Endothelial cell (in vitro differentiated cells): ENCODE measurements at regions not wholly inside any gene's neighbourhood (a gene's known extent, or its start where the extent isn't known, plus 50 kb on each side); places are given as distances from the start of the nearest gene placed in this dataset.

Experiments
- DNase-seq: peaks from one replicate; pipeline ENCODE4 v3.0.0; 2021; ENCODE audit warnings: low spot score
- H3K27ac Mint-ChIP-seq: one replicate; pipeline ENCODE4 v1.8.0; 2021; ENCODE audit warnings: mixed read lengths, inconsistent platforms; ENCODE audit not compliant: unreplicated experiment
- H3K27me3 Mint-ChIP-seq: one replicate; pipeline ENCODE4 v1.8.0; 2021; ENCODE audit warnings: mild to moderate bottlenecking, moderate library complexity, mixed read lengths, inconsistent platforms; ENCODE audit not compliant: unreplicated experiment
- H3K36me3 Mint-ChIP-seq: one replicate; pipeline ENCODE4 v1.8.0; 2021; ENCODE audit warnings: mild to moderate bottlenecking, low read depth, mixed read lengths, inconsistent platforms; ENCODE audit not compliant: unreplicated experiment
- H3K4me1 Mint-ChIP-seq: one replicate; pipeline ENCODE4 v1.8.0; 2021; ENCODE audit warnings: mild to moderate bottlenecking, mixed read lengths, inconsistent platforms; ENCODE audit not compliant: unreplicated experiment
- H3K4me3 Mint-ChIP-seq: one replicate; pipeline ENCODE4 v1.8.0; 2021; ENCODE audit warnings: mild to moderate bottlenecking, mixed read lengths, inconsistent platforms; ENCODE audit not compliant: unreplicated experiment
- H3K9me3 Mint-ChIP-seq: one replicate; pipeline ENCODE4 v1.8.0; 2021; ENCODE audit warnings: mixed read lengths, inconsistent platforms; ENCODE audit not compliant: unreplicated experiment
- TF ChIP-seq, protein P1 (sequence below): fragments of 200-600 bp; sonication (generic); IDR thresholded peaks from one replicate; pipeline ENCODE4 v1.5.0; 2021; ENCODE audit warnings: antibody characterized with exemption; ENCODE audit not compliant: unreplicated experiment

DNA sequence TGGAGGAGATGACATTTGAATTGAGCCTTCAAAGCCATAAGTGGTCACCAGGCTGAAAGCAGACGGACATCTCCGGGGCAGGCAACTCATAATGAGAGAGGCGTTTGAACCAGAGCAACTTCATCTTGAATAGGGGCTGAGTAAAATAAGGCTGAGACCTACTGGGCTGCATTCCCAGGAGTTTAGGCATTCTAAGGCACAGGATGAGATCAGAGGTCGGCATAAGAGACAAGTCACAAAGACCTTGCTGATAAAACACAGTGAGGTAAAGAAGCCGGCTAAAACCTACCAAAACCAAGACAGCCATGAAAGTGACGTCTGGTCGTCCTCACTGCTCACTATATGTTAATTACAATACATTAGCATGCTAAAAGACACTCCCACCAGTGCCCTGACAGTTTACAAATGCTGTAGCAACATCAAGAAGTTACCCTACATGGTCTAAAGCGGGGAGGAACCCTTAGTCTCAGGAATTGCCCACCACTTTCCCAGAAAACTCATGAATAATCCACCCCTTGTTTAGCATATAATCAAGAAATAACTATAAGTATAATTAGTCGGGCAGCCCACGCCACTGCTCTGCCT, 194.7 kb upstream of the SOX4 start:
- DNase-seq: no peak
- H3K9me3 Mint-ChIP-seq: no peaks in the 10 kb centered on the region
- no peaks in the 10 kb centered on the region for H3K36me3 Mint-ChIP-seq
- no peaks in the 10 kb centered on the region for H3K27me3 Mint-ChIP-seq
- TF ChIP-seq, protein P1, sequence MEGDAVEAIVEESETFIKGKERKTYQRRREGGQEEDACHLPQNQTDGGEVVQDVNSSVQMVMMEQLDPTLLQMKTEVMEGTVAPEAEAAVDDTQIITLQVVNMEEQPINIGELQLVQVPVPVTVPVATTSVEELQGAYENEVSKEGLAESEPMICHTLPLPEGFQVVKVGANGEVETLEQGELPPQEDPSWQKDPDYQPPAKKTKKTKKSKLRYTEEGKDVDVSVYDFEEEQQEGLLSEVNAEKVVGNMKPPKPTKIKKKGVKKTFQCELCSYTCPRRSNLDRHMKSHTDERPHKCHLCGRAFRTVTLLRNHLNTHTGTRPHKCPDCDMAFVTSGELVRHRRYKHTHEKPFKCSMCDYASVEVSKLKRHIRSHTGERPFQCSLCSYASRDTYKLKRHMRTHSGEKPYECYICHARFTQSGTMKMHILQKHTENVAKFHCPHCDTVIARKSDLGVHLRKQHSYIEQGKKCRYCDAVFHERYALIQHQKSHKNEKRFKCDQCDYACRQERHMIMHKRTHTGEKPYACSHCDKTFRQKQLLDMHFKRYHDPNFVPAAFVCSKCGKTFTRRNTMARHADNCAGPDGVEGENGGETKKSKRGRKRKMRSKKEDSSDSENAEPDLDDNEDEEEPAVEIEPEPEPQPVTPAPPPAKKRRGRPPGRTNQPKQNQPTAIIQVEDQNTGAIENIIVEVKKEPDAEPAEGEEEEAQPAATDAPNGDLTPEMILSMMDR: no peak
- no peak overlapping the region for H3K27ac Mint-ChIP-seq
- no peak overlapping the region for H3K4me3 Mint-ChIP-seq
- H3K4me1 Mint-ChIP-seq: no peaks in the 10 kb centered on the region

DNA sequence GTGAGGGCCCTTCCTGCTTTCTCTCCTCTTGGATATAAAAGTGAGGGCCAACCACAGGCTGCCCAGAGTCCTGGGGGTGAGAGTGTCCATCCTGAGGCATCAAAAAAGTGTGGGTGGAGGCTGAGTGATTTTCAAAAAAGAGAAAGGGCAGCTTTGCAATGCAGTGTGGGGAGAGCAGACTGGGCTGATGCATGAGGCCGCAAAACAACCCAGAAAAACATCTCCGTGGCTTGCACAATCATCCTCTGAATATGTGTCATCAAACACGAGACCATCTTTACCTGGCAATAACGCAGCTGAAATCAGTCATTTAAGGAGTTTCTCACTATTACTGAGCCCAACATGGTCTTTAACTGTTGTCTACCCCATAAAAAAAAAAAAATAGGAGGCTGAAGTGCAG, 191.2 kb upstream of the SOX4 start:
- H3K27ac Mint-ChIP-seq: no peak overlapping the region
- H3K27me3 Mint-ChIP-seq: peaks cover 3% of the 10 kb centered on the region
- H3K9me3 Mint-ChIP-seq: no peaks in the 10 kb centered on the region
- H3K4me3 Mint-ChIP-seq: no peak overlapping the region
- DNase-seq: no peak
- H3K4me1 Mint-ChIP-seq: no peaks in the 10 kb centered on the region
- TF ChIP-seq, protein P1: no peak
- H3K36me3 Mint-ChIP-seq: no peaks in the 10 kb centered on the region

DNA sequence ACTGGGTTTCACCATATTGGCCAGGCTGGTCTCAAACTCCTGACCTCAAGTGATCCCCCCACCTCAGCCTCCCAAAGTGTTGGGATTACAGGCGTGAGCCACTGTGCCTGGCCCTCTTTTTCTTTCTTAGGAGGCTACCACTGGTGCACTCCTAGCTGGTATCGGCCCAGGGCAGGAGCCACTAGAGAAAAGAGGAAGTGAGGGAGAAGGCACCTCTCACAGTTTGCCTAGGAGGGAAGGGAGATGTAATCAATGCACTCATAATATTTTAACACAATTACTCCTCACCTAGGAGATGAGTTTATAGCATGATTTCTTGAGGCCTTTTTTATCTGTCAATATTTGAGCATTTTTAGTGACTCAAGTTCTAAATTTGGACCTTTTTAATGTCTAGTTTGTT, 189.0 kb upstream of the SOX4 start:
- Mint-ChIP-seq H3K36me3 (no peaks in the 10 kb centered on the region), H3K4me3 (no peak overlapping the region), H3K27me3 (peaks cover 3% of the 10 kb centered on the region), H3K4me1 (no peaks in the 10 kb centered on the region), H3K27ac (no peak overlapping the region), H3K9me3 (no peaks in the 10 kb centered on the region)
- no peak for DNase-seq
- TF ChIP-seq, protein P1: no peak

DNA sequence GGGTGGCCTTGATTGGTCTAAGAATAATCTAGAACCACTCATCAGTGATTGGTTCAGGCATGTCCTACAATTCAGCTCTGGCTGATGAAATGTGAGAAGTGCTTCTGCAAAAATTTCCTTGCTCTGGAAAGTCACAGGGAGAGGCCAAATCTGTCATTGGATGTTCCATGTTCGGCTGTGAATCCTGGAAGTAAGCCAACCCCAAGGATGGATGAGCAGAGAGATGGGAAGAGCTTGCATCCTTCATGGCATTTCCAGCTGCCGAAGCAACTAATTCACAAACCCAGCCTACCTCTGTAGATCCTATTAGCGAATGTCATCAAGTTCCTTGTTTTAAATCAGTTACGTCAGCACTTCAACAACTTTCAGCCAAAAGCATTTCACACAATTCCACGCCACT, 187.2 kb upstream of the SOX4 start:
- no peak for DNase-seq
- H3K27ac Mint-ChIP-seq: no peak overlapping the region
- H3K9me3 Mint-ChIP-seq: no peaks in the 10 kb centered on the region
- H3K4me1 Mint-ChIP-seq: no peaks in the 10 kb centered on the region
- H3K27me3 Mint-ChIP-seq: peaks cover 3% of the 10 kb centered on the region
- TF ChIP-seq, protein P1: no peak
- H3K36me3 Mint-ChIP-seq: no peaks in the 10 kb centered on the region
- H3K4me3 Mint-ChIP-seq: no peak overlapping the region

DNA sequence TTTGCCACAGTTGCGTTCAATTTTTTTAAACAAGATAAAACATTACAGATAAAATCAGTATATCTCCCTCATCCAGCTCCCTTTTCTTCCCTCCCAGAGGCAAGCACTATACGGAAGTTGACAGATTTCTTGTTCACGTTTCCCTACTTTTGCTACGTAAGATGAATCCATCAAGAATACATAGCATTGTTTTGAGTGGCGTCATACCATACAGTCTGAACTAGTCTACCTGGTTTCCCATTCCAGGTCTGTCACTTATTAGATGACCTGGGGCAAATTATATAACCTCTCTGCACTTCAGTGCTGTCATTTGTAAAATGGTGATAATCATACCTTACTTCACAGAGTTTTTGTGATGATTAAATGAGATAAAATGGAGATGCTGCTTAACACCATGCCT, 184.3 kb upstream of the SOX4 start:
- TF ChIP-seq, protein P1: no peak
- no peak overlapping the region for H3K27ac Mint-ChIP-seq
- no peaks in the 10 kb centered on the region for H3K9me3 Mint-ChIP-seq
- peaks cover 3% of the 10 kb centered on the region for H3K27me3 Mint-ChIP-seq
- no peak overlapping the region for H3K4me3 Mint-ChIP-seq
- H3K36me3 Mint-ChIP-seq: no peaks in the 10 kb centered on the region
- no peaks in the 10 kb centered on the region for H3K4me1 Mint-ChIP-seq
- DNase-seq: no peak
